WTC11 (cell line): ENCODE measurements at regions not wholly inside any gene's neighbourhood (a gene's known extent, or its start where the extent isn't known, plus 50 kb on each side); places are given as distances from the start of the nearest gene placed in this dataset.

Source experiments
- ATAC-seq: fragments of 200-7000 bp; cut with Tn5 transposase; 2 replicates; pipeline ENCODE4 v1.10.0; 2021; ENCODE audit warnings: mild to moderate bottlenecking, moderate library complexity
- CTCF ChIA-PET: fragments of 300-600 bp; sonication (Branson Sonifier 250); formaldehyde crosslinking; loops from one replicate; lab custom pipeline; 2021; ENCODE audit warnings: antibody characterized with exemption; lab: Charles Lee
- POLR2A ChIA-PET: fragments of 350-600 bp; sonication (Branson Sonifier 250); formaldehyde crosslinking; loops from one replicate; lab custom pipeline; 2021; ENCODE audit warnings: antibody characterized with exemption; lab: Charles Lee
- DNase-seq: peaks from one replicate; pipeline ENCODE4 v3.0.0; 2021; ENCODE audit warnings: low spot score
- H3K27ac Mint-ChIP-seq: 2 replicates; pipeline ENCODE4 v1.8.0; 2021; ENCODE audit warnings: mixed read lengths
- H3K27me3 Mint-ChIP-seq: 2 replicates; pipeline ENCODE4 v1.8.0; 2021; ENCODE audit warnings: low read depth, mild to moderate bottlenecking, moderate library complexity, mixed read lengths
- H3K36me3 Mint-ChIP-seq: 2 replicates; pipeline ENCODE4 v1.8.0; 2021; ENCODE audit warnings: mixed read lengths
- H3K4me1 Mint-ChIP-seq: 2 replicates; pipeline ENCODE4 v1.8.0; 2022; ENCODE audit warnings: mixed read lengths
- H3K4me3 Mint-ChIP-seq: 2 replicates; pipeline ENCODE4 v1.8.0; 2021; ENCODE audit warnings: mild to moderate bottlenecking, moderate library complexity, mixed read lengths
- H3K9me3 Mint-ChIP-seq: 2 replicates; pipeline ENCODE4 v1.8.0; 2021; ENCODE audit warnings: mixed read lengths
- AR ChIP-seq: fragments of 250-450 bp; sonication (Bioruptor Pico); IDR thresholded peaks from 2 replicates; pipeline ENCODE4 v1.9.0; 2021; ENCODE audit warnings: mild to moderate bottlenecking
- ARID4B ChIP-seq: sonication (generic); formaldehyde crosslinking; IDR thresholded peaks from 2 replicates; pipeline ENCODE4 v1.8.0; 2023; ENCODE audit warnings: missing genetic modification reagents, mild to moderate bottlenecking, borderline replicate concordance
- ATF1 ChIP-seq: sonication (generic); formaldehyde crosslinking; IDR thresholded peaks from 2 replicates; pipeline ENCODE4 v1.8.1; 2023; ENCODE audit warnings: mild to moderate bottlenecking, moderate library complexity, missing genetic modification reagents
- CREM ChIP-seq: sonication (generic); formaldehyde crosslinking; IDR thresholded peaks from 2 replicates; pipeline ENCODE4 v1.8.1; 2022; ENCODE audit warnings: mild to moderate bottlenecking, missing genetic modification reagents, moderate library complexity
- FOXJ3 ChIP-seq: sonication (generic); formaldehyde crosslinking; IDR thresholded peaks from 2 replicates; pipeline ENCODE4 v1.9.0; 2021; ENCODE audit warnings: missing genetic modification reagents, mild to moderate bottlenecking, borderline replicate concordance
- GRHL2 ChIP-seq: fragments of 250-450 bp; sonication (Bioruptor Pico); IDR thresholded peaks from 2 replicates; pipeline ENCODE4 v1.8.0; 2022; ENCODE audit warnings: mild to moderate bottlenecking, moderate library complexity; ENCODE audit not compliant: insufficient replicate concordance, severe bottlenecking
- MAX ChIP-seq: sonication (generic); formaldehyde crosslinking; IDR thresholded peaks from 2 replicates; pipeline ENCODE4 v1.8.0; 2022; ENCODE audit warnings: mild to moderate bottlenecking, missing genetic modification reagents
- NFATC4 ChIP-seq: fragments of 250-450 bp; sonication (Bioruptor Pico); IDR thresholded peaks from 2 replicates; pipeline ENCODE4 v1.9.0; 2021; ENCODE audit warnings: mild to moderate bottlenecking
- NFE2L1 ChIP-seq: sonication (generic); formaldehyde crosslinking; IDR thresholded peaks from 2 replicates; pipeline ENCODE4 v1.8.1; 2023; ENCODE audit warnings: missing genetic modification reagents
- NR2C2 ChIP-seq: sonication (generic); formaldehyde crosslinking; IDR thresholded peaks from 2 replicates; pipeline ENCODE4 v1.8.0; 2022; ENCODE audit warnings: mild to moderate bottlenecking, missing genetic modification reagents
- RORB ChIP-seq: fragments of 250-450 bp; sonication (Bioruptor Pico); IDR thresholded peaks from 2 replicates; pipeline ENCODE4 v1.9.0; 2021; ENCODE audit warnings: mild to moderate bottlenecking
- STAT6 ChIP-seq: sonication (generic); formaldehyde crosslinking; conservative IDR thresholded peaks from 2 replicates; pipeline ENCODE4 v1.8.1; 2023; ENCODE audit warnings: mild to moderate bottlenecking, low read depth, missing genetic modification reagents, moderate library complexity
- TEAD1 ChIP-seq: sonication (generic); formaldehyde crosslinking; IDR thresholded peaks from 2 replicates; pipeline ENCODE4 v1.8.0; 2022; ENCODE audit warnings: mild to moderate bottlenecking, missing genetic modification reagents
- ZNF416 ChIP-seq: fragments of 250-450 bp; sonication (Bioruptor Pico); IDR thresholded peaks from 2 replicates; pipeline ENCODE4 v1.9.0; 2021; ENCODE audit warnings: mild to moderate bottlenecking, inconsistent platforms
- TF ChIP-seq, protein P1 (sequence below): sonication (generic); formaldehyde crosslinking; IDR thresholded peaks from 2 replicates; pipeline ENCODE4 v1.8.1; 2022; ENCODE audit warnings: low read depth, mild to moderate bottlenecking, moderate library complexity, missing genetic modification reagents, borderline replicate concordance
- TF ChIP-seq, protein P2 (sequence below): sonication (generic); formaldehyde crosslinking; IDR thresholded peaks from 2 replicates; pipeline ENCODE4 v1.8.0; 2022; ENCODE audit warnings: mild to moderate bottlenecking, missing genetic modification reagents
- TF ChIP-seq, protein P3 (sequence below): fragments of 250-450 bp; sonication (Bioruptor Pico); IDR thresholded peaks from 2 replicates; pipeline ENCODE4 v1.9.0; 2021; ENCODE audit warnings: mild to moderate bottlenecking

DNA sequence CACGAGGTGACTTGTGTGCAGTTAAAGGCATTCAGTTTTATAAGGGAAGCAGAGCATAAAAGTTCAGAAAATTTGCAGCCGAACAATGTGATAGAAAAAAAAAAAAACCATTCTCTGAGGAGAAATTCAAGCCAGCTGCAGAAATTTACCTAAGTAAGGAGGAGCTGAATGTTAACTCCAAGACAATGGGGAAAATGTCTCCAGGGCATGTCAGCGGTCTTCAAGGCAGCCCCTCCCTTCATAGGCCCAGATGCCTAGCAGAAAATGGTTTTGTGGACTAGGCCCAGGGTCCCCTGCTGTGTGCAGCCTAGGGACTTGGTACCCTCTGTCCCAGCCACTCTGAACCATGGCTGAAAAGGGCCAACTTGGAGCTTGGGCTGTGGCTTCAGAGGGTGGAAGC lies 1764.0 kb downstream of the C4orf33 start:
- Mint-ChIP-seq H3K4me1 (peaks cover 6% of the 10 kb centered on the region), H3K9me3 (peaks cover 27% of the 10 kb centered on the region), H3K27ac (no peak overlapping the region), H3K4me3 (no peak overlapping the region), H3K36me3 (no peaks in the 10 kb centered on the region; the same call in 1 of the 2 replicates), H3K27me3 (no peaks in the 10 kb centered on the region)
- ATAC-seq = no peak
- ChIA-PET POLR2A (no interaction called here), CTCF (no interaction called here)
- no peak for DNase-seq
- TF ChIP-seq CREM (no peak), NR2C2 (no peak), ZNF416 (CRISPR knock-in tag) (no peak), GRHL2 (no peak), RORB (CRISPR knock-in tag) (no peak)

- no peaks in the 10 kb centered on the region for H3K36me3 Mint-ChIP-seq
- no peaks in the 10 kb centered on the region for H3K4me1 Mint-ChIP-seq
- ChIA-PET CTCF (no interaction called here), POLR2A (no interaction called here)
- no peak overlapping the region for H3K27ac Mint-ChIP-seq
- H3K27me3 Mint-ChIP-seq = no peaks in the 10 kb centered on the region
- ATAC-seq (no peak), DNase-seq (no peak)
- peaks cover 1% of the 10 kb centered on the region; the same call in 1 of the 2 replicates for H3K9me3 Mint-ChIP-seq
- no peak overlapping the region for H3K4me3 Mint-ChIP-seq
- TF ChIP-seq ZNF416 (CRISPR knock-in tag) (no peak), TEAD1 (CRISPR knock-in tag) (no peak), ARID4B (no peak), MAX (CRISPR knock-in tag) (no peak), FOXJ3 (CRISPR knock-in tag) (no peak), CREM (no peak), NFATC4 (CRISPR knock-in tag) (no peak), AR (CRISPR knock-in tag) (no peak), ATF1 (CRISPR knock-in tag) (no peak), STAT6 (CRISPR knock-in tag) (no peak), NFE2L1 (CRISPR knock-in tag) (no peak)
- TF ChIP-seq, protein P1, sequence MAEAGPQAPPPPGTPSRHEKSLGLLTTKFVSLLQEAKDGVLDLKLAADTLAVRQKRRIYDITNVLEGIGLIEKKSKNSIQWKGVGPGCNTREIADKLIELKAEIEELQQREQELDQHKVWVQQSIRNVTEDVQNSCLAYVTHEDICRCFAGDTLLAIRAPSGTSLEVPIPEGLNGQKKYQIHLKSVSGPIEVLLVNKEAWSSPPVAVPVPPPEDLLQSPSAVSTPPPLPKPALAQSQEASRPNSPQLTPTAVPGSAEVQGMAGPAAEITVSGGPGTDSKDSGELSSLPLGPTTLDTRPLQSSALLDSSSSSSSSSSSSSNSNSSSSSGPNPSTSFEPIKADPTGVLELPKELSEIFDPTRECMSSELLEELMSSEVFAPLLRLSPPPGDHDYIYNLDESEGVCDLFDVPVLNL (CRISPR knock-in tag) = no peak
- TF ChIP-seq, protein P2, sequence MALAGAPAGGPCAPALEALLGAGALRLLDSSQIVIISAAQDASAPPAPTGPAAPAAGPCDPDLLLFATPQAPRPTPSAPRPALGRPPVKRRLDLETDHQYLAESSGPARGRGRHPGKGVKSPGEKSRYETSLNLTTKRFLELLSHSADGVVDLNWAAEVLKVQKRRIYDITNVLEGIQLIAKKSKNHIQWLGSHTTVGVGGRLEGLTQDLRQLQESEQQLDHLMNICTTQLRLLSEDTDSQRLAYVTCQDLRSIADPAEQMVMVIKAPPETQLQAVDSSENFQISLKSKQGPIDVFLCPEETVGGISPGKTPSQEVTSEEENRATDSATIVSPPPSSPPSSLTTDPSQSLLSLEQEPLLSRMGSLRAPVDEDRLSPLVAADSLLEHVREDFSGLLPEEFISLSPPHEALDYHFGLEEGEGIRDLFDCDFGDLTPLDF (CRISPR knock-in tag) = no peak
- TF ChIP-seq, protein P3, sequence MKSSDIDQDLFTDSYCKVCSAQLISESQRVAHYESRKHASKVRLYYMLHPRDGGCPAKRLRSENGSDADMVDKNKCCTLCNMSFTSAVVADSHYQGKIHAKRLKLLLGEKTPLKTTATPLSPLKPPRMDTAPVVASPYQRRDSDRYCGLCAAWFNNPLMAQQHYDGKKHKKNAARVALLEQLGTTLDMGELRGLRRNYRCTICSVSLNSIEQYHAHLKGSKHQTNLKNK = no peak
Observed at GRCh38 chr4:130896920-130897319, 1801.0 kb downstream of the C4orf33 start.
